ENCODE measurements at regions not wholly inside any gene's neighbourhood (a gene's known extent, or its start where the extent isn't known, plus 50 kb on each side); places are given as distances from the start of the nearest gene placed in this dataset.

GRCh38 chr13:112638157-112638750 is 50.3 kb upstream of the TUBGCP3 start:
- peak overlapping the region in 1 of 3 experiments; percentile 40 for H3K4me3 ChIP-seq (ENCODE audit: control insufficient read depth in 2 of 3, extremely low read depth in 1 of 3, insufficient read depth in 2 of 3, low read depth in 1 of 3, low read length in 3 of 3)

More at GRCh38 chr13:112638157-112638750, 50.3 kb upstream of the TUBGCP3 start:
- no peak for DNase-seq (ENCODE audit: low read depth, low spot score)
- Histone ChIP-seq H3K27ac (ENCODE audit: control insufficient read depth, insufficient read depth, low read length) (no peak overlapping the region), H3K9me3 (ENCODE audit: control insufficient read depth, low read depth, low read length) (no peaks in the 10 kb centered on the region), H3K4me1 (ENCODE audit: control insufficient read depth, extremely low read depth, insufficient read depth, low read length) (peaks cover 7% of the 10 kb centered on the region), H3K4me2 (ENCODE audit: control insufficient read depth, extremely low read depth, insufficient read depth, low read depth, low read length) (peak overlapping the region; percentile 65), H3K9me1 (ENCODE audit: control insufficient read depth, extremely low read depth, insufficient read depth, low read length) (no peaks in the 10 kb centered on the region), H3K9ac (ENCODE audit: control insufficient read depth, extremely low read depth, insufficient read depth, low read length) (no peak overlapping the region), H2AFZ (ENCODE audit: control insufficient read depth, low read length) (peak overlapping the region; percentile 62), H3K79me2 (ENCODE audit: control insufficient read depth, insufficient read depth, low read length) (no peaks in the 10 kb centered on the region), H4K20me1 (ENCODE audit: control insufficient read depth, extremely low read depth, insufficient read depth, low read length) (no peaks in the 10 kb centered on the region), H3K27me3 (ENCODE audit: control insufficient read depth, extremely low read depth, insufficient read depth, low read length) (peaks cover 45% of the 10 kb centered on the region), H3K36me3 (ENCODE audit: control insufficient read depth in 2 of 2, extremely low read depth in 1 of 2, insufficient read depth in 2 of 2, low read length in 2 of 2) (no peaks in the 10 kb centered on the region)
- FAIRE-seq: peak; percentile 57
- no peak for TF ChIP-seq EZH2 (IDR thresholded peaks at IDR 0.05; ENCODE audit: low read length)
- no peak for TF ChIP-seq CTCF (optimal IDR thresholded peaks at IDR 0.05 in 1 of 3, IDR thresholded peaks at IDR 0.05 in 1 of 3, conservative IDR thresholded peaks at IDR 0.05 in 1 of 3; ENCODE audit: extremely low read depth in 1 of 3, insufficient read depth in 2 of 3, low read length in 3 of 3)
- dilution Hi-C loops (cut with MboI; ENCODE audit: extremely low pct_ligation_motif_present, low sequenced_read_pairs): no loop called here
